ENCODE measurements at regions not wholly inside any gene's neighbourhood (a gene's known extent, or its start where the extent isn't known, plus 50 kb on each side); places are given as distances from the start of the nearest gene placed in this dataset.

DNA sequence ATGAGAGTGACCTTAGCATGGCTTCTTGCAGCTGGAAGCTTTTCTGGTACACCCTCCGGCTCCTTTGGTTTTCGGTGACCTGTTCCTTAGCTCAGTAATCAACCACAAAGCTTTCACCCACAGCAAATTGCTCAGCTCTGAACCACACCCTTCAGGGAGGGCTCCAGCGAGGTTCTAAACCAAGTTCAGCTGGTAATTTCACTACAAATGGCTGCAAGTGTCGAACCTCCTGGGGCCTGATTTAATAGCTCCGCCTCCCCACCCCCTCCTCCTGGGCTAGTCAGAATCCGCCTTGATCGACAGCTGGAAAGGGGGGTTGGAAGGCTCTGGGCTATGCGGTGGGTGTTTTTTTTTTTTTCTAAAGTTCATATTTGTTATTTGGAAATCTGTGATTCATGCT lies 150.9 kb upstream of the MCTP2 start:
- ATAC-seq (peak; percentile 94), DNase-seq (ENCODE audit: low spot score in 2 of 2) (no peak)
- Mint-ChIP-seq H3K27ac (no peak overlapping the region), H3K9me3 (peaks cover 2% of the 10 kb centered on the region), H3K4me3 (no peak overlapping the region), H3K4me1 (peaks cover 13% of the 10 kb centered on the region), H3K36me3 (no peaks in the 10 kb centered on the region)

- peaks cover 13% of the 10 kb centered on the region for H3K4me1 Mint-ChIP-seq
- H3K36me3 Mint-ChIP-seq: no peaks in the 10 kb centered on the region
- H3K4me3 Mint-ChIP-seq: no peak overlapping the region
- ATAC-seq (no peak), DNase-seq (ENCODE audit: low spot score in 2 of 2) (no peak)
- H3K9me3 Mint-ChIP-seq: peaks cover 2% of the 10 kb centered on the region
- H3K27ac Mint-ChIP-seq: no peak overlapping the region
Observed at GRCh38 chr15:94079968-94080367, 151.4 kb upstream of the MCTP2 start.

GRCh38 chr15:94079459-94079858 lies 151.9 kb upstream of the MCTP2 start:
- Mint-ChIP-seq H3K9me3 (peaks cover 2% of the 10 kb centered on the region), H3K27ac (no peak overlapping the region), H3K4me3 (no peak overlapping the region), H3K36me3 (no peaks in the 10 kb centered on the region), H3K4me1 (peaks cover 13% of the 10 kb centered on the region)
- DNase-seq (ENCODE audit: low spot score in 2 of 2) (no peak), ATAC-seq (no peak)

DNA sequence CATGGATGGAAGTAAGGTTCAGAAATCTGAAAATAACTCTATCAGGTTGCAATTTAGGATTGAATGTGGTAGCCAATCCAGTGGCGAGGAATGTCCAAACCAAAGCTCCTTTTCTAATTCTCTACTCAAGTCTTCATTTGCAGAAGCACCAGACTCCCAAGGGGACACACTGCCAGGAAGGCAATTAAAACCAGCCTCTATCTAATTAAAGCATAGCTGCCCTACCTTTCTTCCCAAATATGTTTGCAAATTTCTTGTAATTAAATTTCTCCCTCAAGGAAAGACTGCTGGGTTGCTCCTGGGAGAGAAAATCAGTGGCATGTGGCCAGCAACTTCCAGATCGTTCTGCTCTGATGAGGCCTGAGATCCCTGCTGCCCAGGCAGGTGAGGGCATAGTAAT lies 153.4 kb upstream of the MCTP2 start:
- Mint-ChIP-seq H3K36me3 (no peaks in the 10 kb centered on the region), H3K4me1 (peaks cover 5% of the 10 kb centered on the region), H3K27ac (no peak overlapping the region), H3K9me3 (peaks cover 2% of the 10 kb centered on the region), H3K4me3 (no peak overlapping the region)
- no peak for ATAC-seq
- no peak for DNase-seq (ENCODE audit: low spot score in 2 of 2)

GRCh38 chr15:94075349-94075748 lies 156.0 kb upstream of the MCTP2 start:
- Mint-ChIP-seq H3K36me3 (no peaks in the 10 kb centered on the region), H3K4me1 (peaks cover 5% of the 10 kb centered on the region), H3K27ac (no peak overlapping the region), H3K4me3 (no peak overlapping the region), H3K9me3 (no peaks in the 10 kb centered on the region)
- no peak for ATAC-seq
- no peak for DNase-seq (ENCODE audit: low spot score in 2 of 2)

DNA sequence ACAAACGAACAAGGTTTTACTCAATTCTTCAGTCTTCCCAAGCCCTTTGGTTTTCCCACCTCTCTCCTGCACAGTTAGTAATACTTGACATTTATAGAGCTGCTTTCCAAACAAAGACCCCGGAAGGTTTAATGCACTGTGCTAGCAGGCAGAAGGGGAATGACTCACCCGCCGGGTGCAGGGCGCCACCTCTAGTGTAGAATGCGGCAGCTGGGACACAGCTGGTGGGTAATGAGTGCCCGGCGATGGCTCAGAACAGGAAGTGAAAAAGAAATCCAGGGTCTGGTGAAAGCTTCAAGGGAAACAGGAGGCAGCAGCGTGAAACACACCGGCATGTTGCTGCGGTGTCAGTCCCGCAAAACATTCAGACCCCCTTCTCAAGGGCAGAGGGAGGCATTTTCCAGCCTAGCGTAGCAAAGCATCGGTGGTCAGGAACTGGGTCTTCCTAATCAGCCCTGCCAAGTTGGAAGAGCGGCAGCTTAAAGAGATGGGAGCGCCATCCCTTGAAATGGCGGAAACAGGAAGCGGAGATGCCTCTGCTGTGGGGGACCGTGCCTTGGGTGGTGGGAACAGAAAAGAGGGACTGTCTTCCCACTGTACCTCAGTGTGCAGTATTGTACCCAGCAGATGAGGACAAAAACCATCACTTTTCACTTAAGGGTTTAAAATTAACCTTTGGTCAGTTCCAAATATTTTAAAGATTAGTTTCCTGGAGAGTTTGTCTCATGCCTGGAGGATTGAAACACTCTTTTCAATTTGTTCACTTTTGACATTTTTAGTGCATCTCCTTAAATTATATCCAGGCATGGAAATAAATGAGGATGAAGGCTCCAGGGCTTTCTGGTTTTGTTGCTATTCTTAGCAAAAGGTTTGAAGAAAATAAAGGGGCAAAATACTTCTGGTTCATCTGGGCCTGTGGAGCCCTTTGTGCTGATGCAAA lies 160.7 kb upstream of the MCTP2 start:
- H3K9me3 Mint-ChIP-seq: no peaks in the 10 kb centered on the region
- DNase-seq (ENCODE audit: low spot score in 2 of 2) (no peak), ATAC-seq (no peak)
- H3K36me3 Mint-ChIP-seq: no peaks in the 10 kb centered on the region
- H3K27ac Mint-ChIP-seq: no peak overlapping the region
- no peaks in the 10 kb centered on the region for H3K4me1 Mint-ChIP-seq
- H3K4me3 Mint-ChIP-seq: no peak overlapping the region

GRCh38 chr15:94069844-94070243 lies 161.5 kb upstream of the MCTP2 start:
- H3K4me3 Mint-ChIP-seq: no peak overlapping the region
- H3K9me3 Mint-ChIP-seq: no peaks in the 10 kb centered on the region
- ATAC-seq: no peak
- H3K27ac Mint-ChIP-seq: no peak overlapping the region
- no peaks in the 10 kb centered on the region for H3K4me1 Mint-ChIP-seq
- no peak for DNase-seq (ENCODE audit: low spot score in 2 of 2)
- no peaks in the 10 kb centered on the region for H3K36me3 Mint-ChIP-seq

- ATAC-seq: no peak
- Mint-ChIP-seq H3K9me3 (no peaks in the 10 kb centered on the region), H3K36me3 (no peaks in the 10 kb centered on the region), H3K4me3 (no peak overlapping the region), H3K4me1 (no peaks in the 10 kb centered on the region), H3K27ac (no peak overlapping the region)
- DNase-seq (ENCODE audit: low spot score in 2 of 2): no peak
Observed at GRCh38 chr15:94066811-94067210, 164.6 kb upstream of the MCTP2 start.

DNA sequence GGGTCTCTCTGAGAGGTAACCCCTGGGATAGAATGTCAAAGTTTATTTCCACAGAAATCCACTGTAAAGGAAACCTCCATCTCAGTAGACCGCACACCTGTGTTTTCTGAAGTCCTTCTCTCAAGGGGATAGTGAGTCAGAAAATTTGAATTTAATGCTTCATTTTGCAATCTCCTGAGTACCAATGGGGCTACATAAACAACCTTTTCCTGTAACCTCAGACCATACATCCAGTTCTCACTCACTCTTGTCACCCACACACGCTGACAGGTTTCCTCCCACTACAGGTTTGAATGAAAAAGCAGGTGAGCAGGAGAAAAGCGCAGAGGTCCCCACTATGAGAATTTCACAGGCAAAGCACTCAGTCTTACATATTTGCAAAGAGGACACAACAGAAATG lies 165.3 kb upstream of the MCTP2 start:
- Mint-ChIP-seq H3K4me1 (no peaks in the 10 kb centered on the region), H3K9me3 (no peaks in the 10 kb centered on the region), H3K36me3 (no peaks in the 10 kb centered on the region), H3K27ac (no peak overlapping the region), H3K4me3 (no peak overlapping the region)
- DNase-seq (ENCODE audit: low spot score in 2 of 2) (no peak), ATAC-seq (peak; percentile 32)

GRCh38 chr15:94064676-94065313 lies 166.6 kb upstream of the MCTP2 start:
- Mint-ChIP-seq H3K36me3 (no peaks in the 10 kb centered on the region), H3K9me3 (no peaks in the 10 kb centered on the region), H3K4me1 (no peaks in the 10 kb centered on the region), H3K27ac (no peak overlapping the region), H3K4me3 (no peak overlapping the region)
- DNase-seq (ENCODE audit: low spot score in 2 of 2) (no peak), ATAC-seq (no peak)

DNA sequence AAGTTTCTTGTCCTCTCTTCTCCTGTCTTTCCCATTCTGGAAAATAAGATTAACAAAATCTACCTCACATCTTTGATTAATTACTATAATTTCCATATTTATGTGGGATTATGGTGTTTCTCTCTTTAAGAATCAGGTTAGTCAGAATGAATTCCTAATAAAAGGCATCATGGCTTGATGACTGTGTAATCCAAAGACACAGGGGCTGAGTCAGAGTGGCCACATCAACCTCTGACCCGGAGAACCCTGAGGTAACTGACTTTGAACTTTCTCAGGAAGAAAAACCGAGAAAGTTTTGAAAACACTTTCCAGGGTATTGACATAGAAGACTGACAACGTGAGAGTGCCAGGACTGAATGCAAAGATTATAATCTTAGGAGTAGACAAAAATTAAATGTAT lies 170.3 kb upstream of the MCTP2 start:
- Mint-ChIP-seq H3K27ac (no peak overlapping the region), H3K36me3 (no peaks in the 10 kb centered on the region), H3K4me3 (no peak overlapping the region), H3K9me3 (no peaks in the 10 kb centered on the region), H3K4me1 (no peaks in the 10 kb centered on the region)
- ATAC-seq (no peak), DNase-seq (ENCODE audit: low spot score in 2 of 2) (no peak)

- H3K36me3 Mint-ChIP-seq: no peaks in the 10 kb centered on the region
- no peaks in the 10 kb centered on the region for H3K9me3 Mint-ChIP-seq
- no peaks in the 10 kb centered on the region for H3K4me1 Mint-ChIP-seq
- ATAC-seq: no peak
- DNase-seq (ENCODE audit: low spot score in 2 of 2): no peak
- no peak overlapping the region for H3K27ac Mint-ChIP-seq
- H3K4me3 Mint-ChIP-seq: no peak overlapping the region
Observed at GRCh38 chr15:94059013-94059587, 172.3 kb upstream of the MCTP2 start.

DNA sequence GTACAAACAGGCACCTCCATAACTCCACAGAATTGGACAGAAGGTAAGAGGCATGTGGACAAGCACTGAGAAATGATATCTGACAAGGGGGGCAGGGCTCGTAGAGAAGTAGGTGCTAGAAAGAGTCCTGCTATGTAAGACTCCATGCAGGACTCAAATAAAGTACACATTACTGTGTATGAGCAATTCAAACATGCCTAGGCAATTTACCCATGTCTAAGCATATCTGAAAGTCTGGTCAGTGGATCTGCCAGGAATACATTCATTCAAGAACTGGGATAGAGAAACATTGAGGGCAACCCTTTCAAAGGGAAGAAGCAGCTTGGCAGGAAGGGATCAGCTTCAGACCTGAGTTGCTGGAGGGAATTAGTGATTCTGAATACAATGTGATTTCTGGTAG lies 174.1 kb upstream of the MCTP2 start:
- Mint-ChIP-seq H3K9me3 (no peaks in the 10 kb centered on the region), H3K4me3 (no peak overlapping the region)

GRCh38 chr15:94056314-94056713 lies 175.0 kb upstream of the MCTP2 start:
- Mint-ChIP-seq H3K4me3 (no peak overlapping the region), H3K36me3 (no peaks in the 10 kb centered on the region), H3K9me3 (no peaks in the 10 kb centered on the region), H3K4me1 (no peaks in the 10 kb centered on the region), H3K27ac (no peak overlapping the region)
- ATAC-seq (no peak), DNase-seq (ENCODE audit: low spot score in 2 of 2) (no peak)

More for the DNA sequence above, 174.1 kb upstream of the MCTP2 start:
- no peaks in the 10 kb centered on the region for H3K4me1 Mint-ChIP-seq
- H3K36me3 Mint-ChIP-seq: no peaks in the 10 kb centered on the region
- H3K27ac Mint-ChIP-seq: no peak overlapping the region
- no peak for DNase-seq (ENCODE audit: low spot score in 2 of 2)
- no peak for ATAC-seq

DNA sequence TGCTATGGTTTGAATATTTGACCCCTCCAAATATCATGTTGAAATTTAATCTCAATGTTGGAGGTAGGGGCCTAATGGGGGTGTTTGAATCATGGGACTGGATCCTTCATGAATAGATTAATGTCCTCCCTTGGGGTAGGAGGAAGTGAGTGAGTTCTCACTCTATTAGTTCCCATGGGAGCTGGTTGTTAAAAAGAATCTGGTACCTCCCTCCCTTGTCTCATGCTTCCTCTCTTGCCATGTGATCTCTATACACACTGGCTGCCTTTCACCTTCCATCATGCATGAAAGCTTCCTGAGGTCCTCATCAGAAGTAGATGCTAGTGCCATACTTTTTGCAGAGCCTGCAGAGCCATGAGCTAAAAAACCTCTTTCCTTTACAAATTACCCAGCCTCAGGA lies 177.7 kb upstream of the MCTP2 start:
- DNase-seq (ENCODE audit: low spot score in 2 of 2): no peak
- Mint-ChIP-seq H3K27ac (no peak overlapping the region), H3K9me3 (no peaks in the 10 kb centered on the region), H3K36me3 (no peaks in the 10 kb centered on the region), H3K4me1 (no peaks in the 10 kb centered on the region), H3K4me3 (no peak overlapping the region)
- no peak for ATAC-seq

DNA sequence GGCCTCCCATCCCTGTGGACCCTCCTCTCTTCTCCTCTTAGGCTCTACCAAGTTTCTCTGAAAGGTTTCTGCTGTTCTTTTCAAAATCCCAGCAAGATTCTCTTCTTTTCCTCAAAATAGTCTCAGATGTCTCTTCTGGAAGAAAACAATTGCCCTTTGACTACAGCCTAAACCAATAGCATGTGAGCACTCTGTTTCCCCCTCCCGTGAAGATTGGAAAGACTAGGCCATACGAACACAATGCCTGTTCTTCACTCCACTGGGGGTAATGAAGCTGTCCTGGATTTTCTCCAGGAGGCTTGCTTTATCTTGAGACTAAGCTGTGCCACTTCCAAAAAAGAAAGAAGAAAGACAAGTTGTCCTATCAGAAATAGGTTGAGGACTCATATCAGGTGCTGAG lies 178.7 kb upstream of the MCTP2 start:
- no peaks in the 10 kb centered on the region for H3K4me1 Mint-ChIP-seq
- no peaks in the 10 kb centered on the region for H3K36me3 Mint-ChIP-seq
- DNase-seq (ENCODE audit: low spot score in 2 of 2) (no peak), ATAC-seq (no peak)
- H3K9me3 Mint-ChIP-seq: no peaks in the 10 kb centered on the region
- no peak overlapping the region for H3K4me3 Mint-ChIP-seq
- H3K27ac Mint-ChIP-seq: no peak overlapping the region

Data from stimulated activated effector memory CD8-positive, alpha-beta T cell treated with anti-CD3 and anti-CD28 coated beads, Interleukin-12 subunit alpha, Interleukin-12 subunit beta, amount 100 ng/mL, for 72 hours (primary cell).